SK-N-MC (cell line): ENCODE measurements at regions not wholly inside any gene's neighbourhood (a gene's known extent, or its start where the extent isn't known, plus 50 kb on each side); places are given as distances from the start of the nearest gene placed in this dataset.

Experiments used
- EZH2 ChIP-seq: fragments of 200-600 bp; sonication (generic); IDR thresholded peaks from one replicate; pipeline ENCODE4 v1.6.1; 2017; ENCODE audit warnings: antibody characterized with exemption
- POLR2AphosphoS5 ChIP-seq: IDR thresholded peaks from 2 replicates; pipeline ENCODE4 v1.6.1; 2012; ENCODE audit warnings: mild to moderate bottlenecking, low read depth, low read length, borderline replicate concordance

GRCh38 chr7:41559426-41559825 lies 143.5 kb downstream of the INHBA start:
- TF ChIP-seq EZH2 (no peak), POLR2AphosphoS5 (no peak)
